Transverse colon (tissue), 4 donors: ENCODE measurements at regions not wholly inside any gene's neighbourhood (a gene's known extent, or its start where the extent isn't known, plus 50 kb on each side); places are given as distances from the start of the nearest gene placed in this dataset.
"Not testable (repeated sequence)": the region's sequence is repeated elsewhere in the genome, so short reads cannot be mapped to it uniquely, and the experiment has no call there.

Experiments used
- DNase-seq: peaks from one replicate; pipeline ENCODE4 v3.0.0-alpha.2; 2019
- H3K27ac ChIP-seq, 4 donors: fragments of 200-600 bp; sonication (generic); 2 replicates each; pipeline ENCODE4 v1.5.1; 2016 to 2018; ENCODE audit warnings: inconsistent platforms in 4 of 4
- H3K27me3 ChIP-seq: fragments of 200-600 bp; sonication (generic); 2 replicates; pipeline ENCODE4 v1.5.1; 2017; ENCODE audit warnings: inconsistent platforms
- H3K36me3 ChIP-seq, 4 donors: fragments of 200-600 bp; sonication (generic); 2 replicates each; pipeline ENCODE4 v1.5.1; 2017 to 2019; ENCODE audit warnings: inconsistent platforms in 4 of 4
- H3K4me1 ChIP-seq, 4 donors: fragments of 200-600 bp; sonication (generic); 2 replicates each; pipeline ENCODE4 v1.5.1; 2017 to 2020; ENCODE audit warnings: inconsistent platforms in 4 of 4
- H3K4me3 ChIP-seq, 4 donors: fragments of 200-600 bp; sonication (generic); 1 replicate in 1 of 4; 2 replicates in 3 of 4; pipeline versions ENCODE4 v1.5.1 to v1.6.1; 2017 to 2019; ENCODE audit warnings: inconsistent platforms in 4 of 4
- H3K9me3 ChIP-seq, 2 donors: fragments of 200-600 bp; sonication (generic); 2 replicates each; pipeline ENCODE4 v1.5.1; 2017 to 2019; ENCODE audit warnings: inconsistent platforms in 2 of 2
- CTCF ChIP-seq, 5 experiments: fragments of 200-600 bp in 3 of 5; fragments of 450-650 bp in 2 of 5; sonication (generic) in 3 of 5; IDR thresholded peaks; 1 replicate in 2 of 5; 2 replicates in 3 of 5; pipeline ENCODE4 v1.5.1; 2016 to 2017; ENCODE audit warnings: antibody characterized with exemption in 5 of 5, inconsistent platforms in 3 of 5, mild to moderate bottlenecking in 2 of 5, moderate library complexity in 1 of 5
- EP300 ChIP-seq: sonication (generic); formaldehyde crosslinking; IDR thresholded peaks from one replicate; pipeline ENCODE4 v1.6.1; 2017; ENCODE audit warnings: antibody characterized with exemption, low read depth
- POLR2A ChIP-seq: fragments of 450-650 bp; IDR thresholded peaks from one replicate; pipeline ENCODE4 v1.6.1; 2016; ENCODE audit warnings: antibody characterized with exemption, mild to moderate bottlenecking, moderate library complexity
- POLR2AphosphoS5 ChIP-seq, 3 donors: sonication (generic); formaldehyde crosslinking; IDR thresholded peaks; one replicate each; pipeline ENCODE4 v1.6.1; 2016; ENCODE audit warnings: antibody characterized with exemption in 3 of 3
- WGBS, 2 donors: methylation state at CpG; one replicate each; pipeline ENCODE4 v1.1.5; 2018; ENCODE audit warnings: low coverage in 1 of 2; 5-methylcytosine and 5-hydroxymethylcytosine counted together
- in situ Hi-C, 4 donors: fragments of 200-750 bp; cut with MboI; loops; one replicate each; pipeline versions ENCODE4 v1.15.0 to v1.15.1; 2017; ENCODE audit warnings: low sequenced_read_pairs in 3 of 4, low pct_ligation_motif_present in 1 of 4, low pct_unique_long_range_greater_than_20kb in 1 of 4
- intact Hi-C: fragments of 100-400 bp; cut with DNase I; formaldehyde crosslinking; loops from one replicate; pipeline ENCODE4 v1.15.1; 2023; ENCODE audit warnings: low total_unique reads

DNA sequence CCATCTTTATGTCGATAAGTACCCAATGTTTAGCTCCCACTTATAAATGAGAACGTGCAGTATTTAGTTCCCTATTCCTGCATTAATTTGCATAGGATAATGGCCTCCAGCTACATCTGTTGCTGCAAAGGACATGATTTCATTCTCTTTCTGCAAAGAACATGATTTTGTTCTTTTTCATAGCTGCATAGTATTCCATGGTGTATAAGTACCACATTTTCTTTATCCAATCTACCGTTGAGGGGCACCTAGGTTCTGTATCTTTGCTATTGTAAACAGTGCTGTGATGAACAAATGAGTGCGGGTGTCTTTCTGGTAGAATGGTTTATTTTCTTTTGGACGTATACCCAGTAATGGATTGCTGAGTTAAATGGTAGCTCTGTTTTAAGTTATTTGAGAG, 63.0 kb downstream of the HLX start:
- intact Hi-C loops: no loop called here
- TF ChIP-seq POLR2A: no peak
- no peak for TF ChIP-seq POLR2AphosphoS5 (IDR thresholded peaks at IDR 0.05)
- no peak for TF ChIP-seq EP300
- no peak for TF ChIP-seq CTCF (IDR thresholded peaks at IDR 0.05)

DNA sequence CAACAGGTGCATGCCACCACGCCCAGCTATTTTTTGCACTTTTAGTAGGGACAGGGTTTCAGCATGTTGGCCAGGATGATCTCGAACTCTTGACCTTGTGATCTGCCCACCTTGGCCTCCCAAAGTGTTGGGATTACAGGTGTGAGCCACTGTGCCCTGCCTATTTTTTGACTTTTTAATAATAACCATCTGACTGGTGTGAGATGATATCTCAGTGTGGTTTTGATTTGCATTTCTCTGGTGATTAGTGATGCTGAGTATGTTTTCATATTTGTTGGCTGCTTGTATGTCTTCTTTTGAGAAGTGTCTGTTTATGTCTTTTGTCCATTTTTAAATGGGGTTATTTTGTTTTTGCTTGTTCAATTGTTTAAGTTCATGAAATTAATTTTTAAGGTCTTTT, 63.7 kb downstream of the HLX start:
- H3K27me3 ChIP-seq, DNase-seq, intact Hi-C loops, H3K4me1 ChIP-seq, H3K27ac ChIP-seq, H3K9me3 ChIP-seq, H3K36me3 ChIP-seq, H3K4me3 ChIP-seq, in situ Hi-C loops: not testable (repeated sequence)
- WGBS, 2 donors: 86% methylated on average over 2 of the region's 2 CpGs; no CpG with 5 or more reads in 1 of the 2 donors

More for the DNA sequence above, 63.0 kb downstream of the HLX start:
- Histone ChIP-seq H3K4me1 (no peaks in the 10 kb centered on the region), H3K4me3 (no peak overlapping the region), H3K27ac (no peak overlapping the region), H3K27me3 (no peaks in the 10 kb centered on the region), H3K36me3 (no peaks in the 10 kb centered on the region), H3K9me3 (no peaks in the 10 kb centered on the region)
- WGBS, 2 donors: 80 to 99% methylated on average over 5 of the region's 5 CpGs
- in situ Hi-C loops: no loop called here
- DNase-seq: no peak

- Histone ChIP-seq H3K27me3 (no peaks in the 10 kb centered on the region), H3K9me3 (no peaks in the 10 kb centered on the region), H3K27ac (no peak overlapping the region), H3K4me1 (no peaks in the 10 kb centered on the region), H3K36me3 (no peaks in the 10 kb centered on the region), H3K4me3 (no peak overlapping the region)
- in situ Hi-C loops (no loop called here), intact Hi-C loops (no loop called here)
- TF ChIP-seq POLR2A: no peak
- no peak for TF ChIP-seq CTCF (IDR thresholded peaks at IDR 0.05)
- TF ChIP-seq EP300: no peak
- no peak for TF ChIP-seq POLR2AphosphoS5 (IDR thresholded peaks at IDR 0.05)
- DNase-seq: no peak
- WGBS, 2 donors: 46% methylated on average over 2 of the region's 2 CpGs; no CpG with 5 or more reads in 1 of the 2 donors
Observed at GRCh38 chr1:220943319-220943996, 64.2 kb downstream of the HLX start.

GRCh38 chr1:220950576-220950975, 71.3 kb downstream of the HLX start:
- H3K27ac ChIP-seq: no peak overlapping the region
- in situ Hi-C loops: no loop called here
- no peak for DNase-seq
- H3K4me3 ChIP-seq: no peak overlapping the region
- intact Hi-C loops: no loop called here
- H3K27me3 ChIP-seq: no peaks in the 10 kb centered on the region
- H3K36me3 ChIP-seq: no peaks in the 10 kb centered on the region
- TF ChIP-seq POLR2AphosphoS5 (IDR thresholded peaks at IDR 0.05) (no peak), POLR2A (no peak), EP300 (no peak), CTCF (IDR thresholded peaks at IDR 0.05) (no peak)
- H3K9me3 ChIP-seq: peaks cover 13 to 16% of the 10 kb centered on the region in 2 donors
- no peaks in the 10 kb centered on the region for H3K4me1 ChIP-seq

- Histone ChIP-seq H3K9me3 (peaks cover 13 to 16% of the 10 kb centered on the region in 2 donors), H3K36me3 (no peaks in the 10 kb centered on the region), H3K4me3 (no peak overlapping the region), H3K27ac (no peak overlapping the region), H3K4me1 (no peaks in the 10 kb centered on the region), H3K27me3 (no peaks in the 10 kb centered on the region)
- TF ChIP-seq POLR2A: no peak
- no peak for TF ChIP-seq CTCF (IDR thresholded peaks at IDR 0.05)
- no peak for TF ChIP-seq EP300
- no peak for TF ChIP-seq POLR2AphosphoS5 (IDR thresholded peaks at IDR 0.05)
- in situ Hi-C loops: no loop called here
- intact Hi-C loops: no loop called here
- WGBS, 2 donors: 28% methylated on average over 3 of the region's 3 CpGs
- DNase-seq: no peak
Observed at GRCh38 chr1:220952961-220953643, 73.9 kb downstream of the HLX start.
